A673 (cell line): ENCODE measurements at regions not wholly inside any gene's neighbourhood (a gene's known extent, or its start where the extent isn't known, plus 50 kb on each side); places are given as distances from the start of the nearest gene placed in this dataset.

Experiments
- EZH2 ChIP-seq: fragments of 200-600 bp; sonication (generic); IDR thresholded peaks from 2 replicates; pipeline ENCODE4 v1.6.1; 2017; ENCODE audit warnings: borderline replicate concordance, low read depth, mild to moderate bottlenecking, mixed read lengths, antibody characterized with exemption, low read length; ENCODE audit not compliant: poor library complexity, severe bottlenecking
- TF ChIP-seq, protein P1 (sequence below): fragments of 300-800, 200-600 bp; sonication (generic); conservative IDR thresholded peaks from 2 replicates; pipeline ENCODE4 v1.5.1; 2017; ENCODE audit warnings: low read depth, mild to moderate bottlenecking, antibody characterized with exemption, low read length, moderate library complexity, mixed read lengths

DNA sequence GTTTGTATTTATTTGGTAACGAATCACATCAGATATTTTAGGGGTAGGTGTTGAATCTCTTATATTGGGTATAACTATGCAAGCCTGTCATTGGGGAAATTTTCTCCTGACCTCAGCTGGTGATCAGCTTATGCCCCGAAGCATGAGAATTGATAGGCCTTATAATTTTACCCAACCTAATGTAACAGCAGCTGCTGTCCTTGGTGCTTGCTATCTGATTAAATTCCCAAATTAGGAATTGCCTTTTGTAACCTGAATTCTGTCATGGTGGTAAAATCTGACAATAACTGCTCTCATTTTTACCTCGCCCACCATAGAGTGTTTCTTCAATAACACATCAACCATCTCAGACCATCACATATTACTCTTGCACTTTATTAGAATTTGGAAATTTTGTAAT, 1542.6 kb upstream of the PIK3C3 start:
- TF ChIP-seq EZH2 = no peak
- TF ChIP-seq, protein P1, sequence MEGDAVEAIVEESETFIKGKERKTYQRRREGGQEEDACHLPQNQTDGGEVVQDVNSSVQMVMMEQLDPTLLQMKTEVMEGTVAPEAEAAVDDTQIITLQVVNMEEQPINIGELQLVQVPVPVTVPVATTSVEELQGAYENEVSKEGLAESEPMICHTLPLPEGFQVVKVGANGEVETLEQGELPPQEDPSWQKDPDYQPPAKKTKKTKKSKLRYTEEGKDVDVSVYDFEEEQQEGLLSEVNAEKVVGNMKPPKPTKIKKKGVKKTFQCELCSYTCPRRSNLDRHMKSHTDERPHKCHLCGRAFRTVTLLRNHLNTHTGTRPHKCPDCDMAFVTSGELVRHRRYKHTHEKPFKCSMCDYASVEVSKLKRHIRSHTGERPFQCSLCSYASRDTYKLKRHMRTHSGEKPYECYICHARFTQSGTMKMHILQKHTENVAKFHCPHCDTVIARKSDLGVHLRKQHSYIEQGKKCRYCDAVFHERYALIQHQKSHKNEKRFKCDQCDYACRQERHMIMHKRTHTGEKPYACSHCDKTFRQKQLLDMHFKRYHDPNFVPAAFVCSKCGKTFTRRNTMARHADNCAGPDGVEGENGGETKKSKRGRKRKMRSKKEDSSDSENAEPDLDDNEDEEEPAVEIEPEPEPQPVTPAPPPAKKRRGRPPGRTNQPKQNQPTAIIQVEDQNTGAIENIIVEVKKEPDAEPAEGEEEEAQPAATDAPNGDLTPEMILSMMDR = no peak
